GM03348 (cell line): ENCODE measurements at regions not wholly inside any gene's neighbourhood (a gene's known extent, or its start where the extent isn't known, plus 50 kb on each side); places are given as distances from the start of the nearest gene placed in this dataset.

Experiments
- DNase-seq: peaks from one replicate; pipeline ENCODE4 v3.0.0; 2012; ENCODE audit warnings: low spot score

GRCh38 chr15:70262591-70263274, 165.0 kb upstream of the TLE3 start:
- DNase-seq: no peak

DNA sequence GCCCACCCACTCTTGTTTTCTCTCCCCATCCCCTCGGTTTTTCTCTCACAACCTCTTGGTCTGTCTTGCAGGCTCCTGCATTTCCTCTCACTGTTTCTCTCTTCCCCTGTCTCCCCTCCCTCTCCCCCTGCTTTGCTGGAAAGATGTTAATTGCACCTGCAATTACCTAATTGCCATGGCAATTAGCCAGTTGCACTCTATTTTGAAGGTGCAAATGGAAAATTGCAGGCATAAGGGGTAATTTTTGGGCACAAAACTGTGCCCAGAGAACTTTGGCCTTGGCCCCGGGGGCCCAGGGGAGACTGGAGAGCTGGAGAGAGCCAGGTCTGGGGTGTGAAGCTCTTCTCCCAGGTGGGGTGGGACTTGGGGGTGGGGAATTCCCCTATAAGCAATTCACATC, 164.5 kb upstream of the TLE3 start:
- no peak for DNase-seq

DNA sequence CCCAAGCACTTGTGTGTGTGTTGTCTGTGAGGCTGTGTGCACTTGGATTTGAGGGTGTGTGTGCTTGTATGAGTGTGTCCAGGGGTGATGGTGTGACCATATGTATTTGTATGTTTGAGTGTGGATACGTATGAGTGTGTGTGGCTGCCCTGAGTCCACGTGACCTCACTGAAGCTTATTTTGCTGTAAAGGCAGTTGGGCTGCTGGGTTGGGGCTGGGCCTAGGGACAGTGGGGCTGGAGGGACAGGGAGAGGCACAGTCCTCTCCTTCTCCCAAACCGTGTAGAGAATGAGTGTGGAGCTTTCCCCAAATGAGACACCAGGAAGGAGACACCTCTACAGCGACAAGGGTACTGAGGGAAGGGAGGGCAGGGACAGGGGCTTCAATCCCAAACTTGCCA, 163.4 kb upstream of the TLE3 start:
- DNase-seq: no peak

DNA sequence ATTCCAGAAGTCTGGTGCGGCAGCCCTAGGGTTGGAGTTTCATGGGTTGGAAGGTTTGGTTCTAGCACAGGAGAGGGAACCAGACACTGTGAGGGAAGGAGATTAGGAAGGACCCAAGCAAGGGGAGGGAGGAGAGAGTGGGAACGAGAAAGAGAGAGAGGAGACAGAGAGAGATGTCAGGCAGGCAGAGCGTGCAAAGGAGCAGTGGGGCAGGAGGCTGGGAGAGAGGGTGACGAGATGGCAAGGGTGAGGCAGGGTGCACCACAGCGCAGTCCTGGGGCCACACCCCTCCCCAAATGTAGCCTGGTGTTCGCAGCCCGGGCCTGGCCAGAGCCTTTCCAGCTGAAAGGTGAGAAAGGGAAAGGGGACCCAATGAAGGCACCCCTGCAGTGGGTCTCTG, 162.9 kb upstream of the TLE3 start:
- DNase-seq: no peak

GRCh38 chr15:70259640-70260508, 162.2 kb upstream of the TLE3 start:
- no peak for DNase-seq

DNA sequence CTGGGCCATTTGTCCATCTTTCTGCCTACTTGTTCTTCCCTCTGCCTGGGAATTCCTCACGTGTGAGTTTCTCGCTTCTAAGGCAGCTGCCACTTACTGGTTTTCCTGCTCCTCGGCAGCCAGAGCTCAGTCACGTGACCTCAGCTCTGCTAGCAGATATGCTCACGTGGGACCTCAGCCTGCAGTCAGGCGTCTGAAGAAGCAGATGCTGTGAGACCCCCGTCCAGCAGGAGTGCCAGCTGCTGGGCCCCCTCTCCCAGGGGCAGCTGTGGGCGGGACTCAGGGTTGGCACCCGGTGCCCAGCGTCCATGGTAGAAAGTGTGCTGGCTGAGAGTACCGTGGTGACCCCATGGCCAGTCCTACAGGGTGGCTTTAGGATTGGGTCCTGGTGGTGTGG, 161.3 kb upstream of the TLE3 start:
- peak; percentile 58 for DNase-seq

DNA sequence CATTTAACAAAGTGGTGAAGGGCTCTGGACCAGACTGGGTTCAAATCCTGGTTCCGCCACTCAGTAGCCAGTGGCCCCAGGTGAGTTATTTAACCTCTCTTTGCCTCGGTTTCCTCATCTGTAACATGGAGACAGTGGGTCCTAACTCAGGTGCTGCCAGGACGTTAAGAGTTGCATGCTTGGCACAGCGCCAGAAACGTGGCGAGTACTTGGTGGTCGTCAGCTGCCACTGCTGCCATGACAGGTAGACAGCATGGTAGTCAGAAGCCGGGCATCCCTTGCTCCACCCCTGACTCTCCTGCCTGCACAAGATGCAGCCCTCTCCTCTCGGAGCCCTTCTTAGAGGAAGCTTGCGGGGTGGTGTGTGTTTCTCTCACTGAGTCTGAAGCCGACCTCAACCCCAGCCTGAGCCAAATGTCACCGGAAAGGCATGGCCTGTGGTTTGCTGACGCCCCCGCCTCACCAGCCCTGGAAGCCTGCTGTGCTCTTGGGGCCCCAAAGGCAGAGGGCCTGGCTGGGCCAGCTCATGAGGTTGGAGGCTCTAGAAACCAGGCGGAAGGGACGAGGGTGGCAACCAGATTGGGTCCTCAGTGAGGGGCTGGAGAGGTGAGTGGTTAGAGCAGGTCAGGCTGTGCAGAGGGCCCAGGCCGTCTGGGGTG, 160.8 kb upstream of the TLE3 start:
- DNase-seq: no peak

GRCh38 chr15:70257573-70258248, 160.0 kb upstream of the TLE3 start:
- DNase-seq: no peak

DNA sequence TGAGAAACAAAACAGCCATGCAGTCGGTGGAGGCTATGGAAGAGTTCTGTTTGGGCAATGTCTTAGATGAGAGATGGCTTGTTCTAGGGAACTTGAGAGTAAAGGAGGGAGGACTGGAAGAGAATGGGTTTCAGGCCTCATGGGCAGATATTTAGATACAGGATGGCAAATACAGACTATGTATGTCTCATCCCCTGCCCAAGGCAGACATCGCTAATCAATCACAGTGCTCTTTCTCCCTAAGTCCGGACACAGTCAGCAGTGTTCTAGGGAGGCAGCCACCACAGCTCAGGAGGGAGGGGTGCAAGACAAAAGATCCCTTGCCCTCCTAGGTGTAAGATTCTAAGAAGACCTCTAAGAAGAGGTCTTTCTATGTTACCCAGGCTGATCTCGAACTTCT, 159.3 kb upstream of the TLE3 start:
- DNase-seq: no peak

- DNase-seq: no peak
These were observed 156.7 kb upstream of the TLE3 start for GRCh38 chr15:70254311-70254869.

DNA sequence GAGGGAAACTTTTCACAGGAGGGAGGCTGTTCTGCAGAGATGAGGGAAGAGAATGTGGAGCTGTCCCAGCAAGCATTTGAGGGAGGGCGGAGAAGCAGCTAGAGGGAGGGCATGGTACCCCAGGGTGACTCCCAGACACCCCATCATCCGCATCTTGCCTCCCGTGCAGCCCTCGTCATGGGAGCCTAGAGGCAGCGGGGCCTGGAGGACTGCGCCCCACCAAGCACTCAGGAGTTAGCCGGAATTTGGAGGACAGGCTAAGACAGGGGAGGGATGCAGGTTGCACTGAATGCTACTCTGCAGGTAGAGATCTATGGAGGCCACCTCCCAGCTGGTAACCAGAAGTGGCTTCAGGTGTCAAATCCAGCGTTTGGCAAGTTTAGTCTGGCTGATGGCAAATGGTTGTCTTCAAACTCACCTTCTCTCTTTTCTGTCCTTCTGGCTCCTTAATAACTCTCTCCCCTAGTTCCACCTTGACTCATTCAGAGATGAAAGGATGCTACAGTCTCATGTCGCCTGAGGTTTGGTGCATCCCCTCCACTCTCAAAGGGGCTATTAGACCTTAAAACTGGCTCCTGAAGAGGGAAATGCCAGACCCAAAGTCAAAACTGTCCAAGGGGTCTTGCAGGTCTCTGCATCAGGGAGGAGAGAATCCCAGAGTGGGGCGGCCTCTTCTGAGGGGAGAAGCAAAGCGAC, 155.9 kb upstream of the TLE3 start:
- no peak for DNase-seq

GRCh38 chr15:70252951-70253320, 155.2 kb upstream of the TLE3 start:
- no peak for DNase-seq

DNA sequence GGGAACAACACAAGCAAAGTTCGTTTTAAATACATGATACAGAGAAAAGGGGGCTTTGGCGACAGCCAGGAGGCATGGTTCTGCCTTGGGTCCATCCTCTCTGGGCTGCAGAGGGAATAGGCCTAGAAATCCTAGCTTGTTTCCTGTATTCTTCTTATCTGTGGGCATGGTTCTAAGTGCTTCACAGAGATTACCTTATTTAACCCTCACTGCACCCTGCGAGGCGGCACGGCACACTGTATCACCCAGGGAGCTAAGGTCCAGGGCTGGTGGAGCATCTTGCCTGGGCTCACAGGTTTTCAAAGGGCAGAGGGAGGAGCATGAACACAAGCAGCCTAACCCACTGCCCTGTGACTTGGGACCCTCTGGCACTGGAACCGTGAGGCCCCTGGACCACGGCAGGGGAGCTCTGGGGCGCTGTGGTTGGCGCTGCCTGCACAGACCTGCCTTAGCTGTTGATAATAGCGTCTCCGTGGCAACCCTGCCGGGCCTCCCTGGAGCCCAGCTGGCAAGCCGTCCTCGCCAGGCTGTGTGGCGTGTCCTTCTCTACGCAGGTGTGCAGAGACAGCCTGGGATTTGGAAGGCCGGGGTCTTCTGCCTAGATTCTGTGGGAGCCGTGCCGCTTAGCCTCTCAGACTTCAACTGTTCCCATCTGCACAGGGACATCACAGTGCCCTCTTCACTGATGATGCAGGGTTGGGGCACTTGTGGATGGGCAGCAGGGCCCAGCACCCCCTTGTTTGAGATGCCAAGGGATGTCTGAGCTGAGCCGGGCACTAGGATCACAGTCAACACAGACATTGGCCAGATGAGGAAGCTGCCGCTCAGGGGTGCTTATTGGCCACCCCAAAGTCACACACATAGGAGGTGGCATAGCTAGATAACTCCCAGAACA, 154.6 kb upstream of the TLE3 start:
- no peak for DNase-seq

- no peak for DNase-seq
These were observed 153.7 kb upstream of the TLE3 start for GRCh38 chr15:70251246-70251990.

- DNase-seq: no peak
These were observed 152.8 kb upstream of the TLE3 start for GRCh38 chr15:70250208-70251201.

DNA sequence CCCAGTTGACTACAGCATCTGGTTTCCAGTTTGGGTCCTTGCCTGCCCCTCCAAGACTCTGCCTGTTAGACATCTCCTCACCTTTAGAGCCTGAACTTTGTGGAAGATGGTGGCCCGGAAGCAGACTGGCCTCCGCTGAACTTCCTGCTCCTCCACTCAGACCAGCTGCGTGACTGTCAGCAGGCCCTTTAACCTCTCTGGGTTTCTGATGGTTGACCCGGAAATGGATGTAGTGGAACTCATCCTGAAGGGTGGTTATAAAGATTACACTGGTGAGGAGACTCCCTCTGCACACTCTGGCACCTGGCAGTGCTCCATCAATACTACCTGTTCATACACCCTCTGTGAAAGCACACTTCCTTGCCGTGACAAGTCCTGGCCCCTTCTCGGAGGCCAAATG, 151.9 kb upstream of the TLE3 start:
- no peak for DNase-seq

DNA sequence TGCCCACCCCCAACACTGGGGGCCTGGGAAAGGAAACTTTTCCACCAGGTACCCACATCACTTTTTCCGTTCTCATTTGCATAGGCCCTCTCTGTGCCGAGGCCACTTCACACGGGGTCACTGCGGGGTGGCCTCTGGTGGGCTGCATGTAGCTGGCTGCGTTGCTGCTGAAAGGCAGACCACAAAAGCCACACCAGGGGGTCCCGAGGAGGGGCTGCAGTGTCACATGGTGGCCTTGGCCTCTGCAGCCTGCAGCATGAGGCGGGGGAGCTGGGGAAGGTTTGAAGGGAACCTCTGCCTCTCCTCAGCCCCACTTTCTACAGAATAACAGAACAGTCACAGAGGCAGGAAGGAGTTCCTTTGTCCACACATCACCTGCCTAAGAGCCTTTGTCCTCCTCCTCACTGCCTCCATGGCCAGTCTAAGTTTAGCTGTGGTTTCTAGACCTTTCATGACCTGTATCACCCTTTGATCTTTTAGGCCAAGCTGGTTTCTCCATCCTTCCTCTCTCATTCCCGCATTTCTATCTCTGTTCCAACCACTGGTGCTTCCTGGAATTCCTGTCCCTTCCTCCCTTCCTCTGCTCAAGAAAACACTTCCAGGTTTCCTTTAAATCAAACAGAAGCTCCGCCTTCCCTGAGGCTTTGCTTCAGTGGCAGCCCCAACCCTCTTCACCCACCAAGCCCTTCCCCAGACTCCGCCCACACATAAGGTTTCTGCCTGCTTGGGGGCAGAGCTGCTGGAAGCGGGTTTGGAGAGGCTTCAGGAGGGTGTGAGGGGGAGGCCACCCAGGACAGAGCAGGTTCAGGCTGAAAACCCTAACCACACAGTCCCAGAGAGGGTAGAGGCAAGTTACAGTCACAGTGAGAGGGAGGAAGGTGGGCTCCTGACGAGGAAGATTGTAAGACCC, 150.7 kb upstream of the TLE3 start:
- no peak for DNase-seq

DNA sequence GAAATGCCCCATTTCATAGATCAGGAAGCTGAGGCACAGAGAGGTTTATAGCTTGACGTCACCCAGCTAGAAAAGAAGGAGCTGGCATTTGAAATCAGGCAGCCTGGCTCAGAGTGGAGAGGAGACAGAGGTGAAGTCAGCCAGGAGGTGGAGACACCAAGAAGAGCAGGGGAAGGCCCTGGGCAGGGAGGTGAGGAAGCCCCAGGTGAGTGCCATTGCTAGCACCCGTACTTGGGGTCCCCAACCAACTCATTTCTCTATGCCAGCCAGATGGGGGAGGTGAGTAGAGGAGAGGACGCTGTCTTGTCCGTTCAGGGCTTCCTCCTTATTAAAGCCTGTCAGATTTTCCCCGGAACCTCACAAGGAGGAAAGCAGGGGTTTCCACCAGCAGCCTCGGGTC, 149.6 kb upstream of the TLE3 start:
- no peak for DNase-seq
